PC-9 (cell line): ENCODE measurements at regions not wholly inside any gene's neighbourhood (a gene's known extent, or its start where the extent isn't known, plus 50 kb on each side); places are given as distances from the start of the nearest gene placed in this dataset.

Experiments
- BruUV-seq: library from RNA; stranded (reverse); fragments of 400-500 nt; replicated peaks from 2 replicates; lab custom pipeline; 2021; lab: Mats Ljungman, UMichigan
- CTCF ChIA-PET: fragments of 300-600 bp; sonication (Branson Sonifier 250); formaldehyde crosslinking; loops from one replicate; lab custom pipeline; 2022; ENCODE audit warnings: antibody characterized with exemption; lab: Charles Lee
- POLR2A ChIA-PET: fragments of 300-600 bp; sonication (Branson Sonifier 250); formaldehyde crosslinking; loops from one replicate; lab custom pipeline; 2022; ENCODE audit warnings: antibody characterized with exemption; ENCODE audit not compliant: unreplicated experiment; lab: Charles Lee
- DNase-seq, 2 experiments: peaks; one replicate each; pipeline versions ENCODE4 v3.0.0 to v3.0.0-alpha.2; 2015 to 2022; ENCODE audit warnings: mixed read lengths in 1 of 2
- H2AFZ ChIP-seq: fragments of 200-600 bp; sonication (generic); 2 replicates; pipeline ENCODE4 v1.8.1; 2017; ENCODE audit warnings: antibody characterized with exemption
- H3F3A ChIP-seq: fragments of 200-600 bp; sonication (generic); 2 replicates; pipeline ENCODE4 v1.8.1; 2017; ENCODE audit warnings: antibody characterized with exemption, mild to moderate bottlenecking, low read depth; ENCODE audit not compliant: insufficient read depth
- H3K27ac ChIP-seq: fragments of 200-600 bp; sonication (generic); 2 replicates; pipeline ENCODE4 v1.6.1; 2016; ENCODE audit warnings: mixed run types
- H3K27me3 ChIP-seq: fragments of 200-600 bp; sonication (generic); 2 replicates; pipeline ENCODE4 v1.6.1; 2016; ENCODE audit warnings: low read depth, mixed run types; ENCODE audit not compliant: insufficient read depth
- H3K36me3 ChIP-seq: fragments of 200-600 bp; sonication (generic); 2 replicates; pipeline ENCODE4 v1.6.1; 2016; ENCODE audit warnings: low read depth, mixed run types
- H3K4me1 ChIP-seq: fragments of 200-600 bp; sonication (generic); replicated peaks from 2 replicates; pipeline ENCODE4 v1.6.1; 2016; ENCODE audit warnings: mixed run types; ENCODE audit not compliant: insufficient read depth
- H3K4me2 ChIP-seq: fragments of 200-600 bp; sonication (generic); 2 replicates; pipeline ENCODE4 v1.6.1; 2017; ENCODE audit warnings: mixed run types
- H3K4me3 ChIP-seq: fragments of 200-600 bp; sonication (generic); 2 replicates; pipeline ENCODE4 v1.6.1; 2016; ENCODE audit warnings: mixed run types
- H3K79me2 ChIP-seq: fragments of 200-600 bp; sonication (generic); 2 replicates; pipeline ENCODE4 v1.6.1; 2017; ENCODE audit warnings: low read depth, mixed run types
- H3K9me2 ChIP-seq: fragments of 200-600 bp; sonication (generic); 2 replicates; pipeline ENCODE4 v1.8.1; 2017; ENCODE audit warnings: mild to moderate bottlenecking; ENCODE audit not compliant: insufficient read depth
- H3K9me3 ChIP-seq: fragments of 200-600 bp; sonication (generic); 2 replicates; pipeline ENCODE4 v1.8.1; 2016; ENCODE audit warnings: low read depth; ENCODE audit not compliant: insufficient read depth
- H4K20me1 ChIP-seq: fragments of 200-600 bp; sonication (generic); 2 replicates; pipeline ENCODE4 v1.8.1; 2017; ENCODE audit not compliant: insufficient read depth
- CTCF ChIP-seq: fragments of 200-600 bp; sonication (generic); conservative IDR thresholded peaks from 2 replicates; pipeline ENCODE4 v1.6.1; 2017; ENCODE audit warnings: mixed run types, antibody characterized with exemption, mild to moderate bottlenecking, moderate library complexity
- EZH2 ChIP-seq: fragments of 200-600 bp; sonication (generic); IDR thresholded peaks from 2 replicates; pipeline ENCODE4 v1.8.0; 2017; ENCODE audit warnings: antibody characterized with exemption, low read depth
- intact Hi-C: fragments of 100-400 bp; cut with micrococcal nuclease; formaldehyde crosslinking; loops from one replicate; pipeline ENCODE4 v1.10.0; 2022; ENCODE audit not compliant: unreplicated experiment

- H3K27me3 ChIP-seq, result no peaks in the 10 kb centered on the region
- ChIA-PET POLR2A (no interaction called here), CTCF (no interaction called here)
- no peak for DNase-seq
- H3K27ac ChIP-seq, result no peak overlapping the region
- no peaks in the 10 kb centered on the region for H3F3A ChIP-seq
- TF ChIP-seq EZH2 (no peak), CTCF (no peak)
- BruUV-seq, result no TSS peak
- H3K4me2 ChIP-seq, result no peak overlapping the region
- H3K4me1 ChIP-seq, result no peaks in the 10 kb centered on the region
- H4K20me1 ChIP-seq, result no peaks in the 10 kb centered on the region
- H3K9me2 ChIP-seq, result no peaks in the 10 kb centered on the region
- no peak overlapping the region for H2AFZ ChIP-seq
- intact Hi-C loops, result no loop called here
- H3K79me2 ChIP-seq, result no peaks in the 10 kb centered on the region
- no peaks in the 10 kb centered on the region for H3K9me3 ChIP-seq
- no peaks in the 10 kb centered on the region for H3K36me3 ChIP-seq
- H3K4me3 ChIP-seq, result no peak overlapping the region
These were observed 1382.0 kb downstream of the FAM133A start for GRCh38 chrX:95055991-95056390.

GRCh38 chrX:95056901-95057300 lies 1382.9 kb downstream of the FAM133A start:
- Histone ChIP-seq H3K36me3 (no peaks in the 10 kb centered on the region), H3K4me3 (no peak overlapping the region), H2AFZ (no peak overlapping the region), H3K79me2 (no peaks in the 10 kb centered on the region), H3K9me2 (no peaks in the 10 kb centered on the region), H3K4me1 (no peaks in the 10 kb centered on the region), H3K4me2 (no peak overlapping the region), H3K27ac (no peak overlapping the region), H3K27me3 (no peaks in the 10 kb centered on the region), H3K9me3 (no peaks in the 10 kb centered on the region), H3F3A (no peaks in the 10 kb centered on the region), H4K20me1 (no peaks in the 10 kb centered on the region)
- no peak for TF ChIP-seq EZH2
- 0 out of 2 replicates have a peak, but pooled peaks have one; percentile 16 for TF ChIP-seq CTCF
- POLR2A ChIA-PET, result no interaction called here
- intact Hi-C loops, result no loop called here
- DNase-seq, result no peak
- CTCF ChIA-PET, result no interaction called here
- no TSS peak for BruUV-seq

GRCh38 chrX:95057341-95057740 lies 1383.3 kb downstream of the FAM133A start:
- Histone ChIP-seq H3K9me2 (no peaks in the 10 kb centered on the region), H3K79me2 (no peaks in the 10 kb centered on the region), H3K36me3 (no peaks in the 10 kb centered on the region), H3K4me3 (no peak overlapping the region), H2AFZ (no peak overlapping the region), H3K9me3 (no peaks in the 10 kb centered on the region), H4K20me1 (no peaks in the 10 kb centered on the region), H3K27me3 (no peaks in the 10 kb centered on the region), H3F3A (no peaks in the 10 kb centered on the region), H3K4me1 (no peaks in the 10 kb centered on the region), H3K27ac (no peak overlapping the region), H3K4me2 (no peak overlapping the region)
- ChIA-PET POLR2A (no interaction called here), CTCF (no interaction called here)
- no TSS peak for BruUV-seq
- DNase-seq, result no peak
- intact Hi-C loops, result no loop called here
- no peak for TF ChIP-seq CTCF
- TF ChIP-seq EZH2, result no peak
